ENCODE measurements at regions not wholly inside any gene's neighbourhood (a gene's known extent, or its start where the extent isn't known, plus 50 kb on each side); places are given as distances from the start of the nearest gene placed in this dataset.

DNA sequence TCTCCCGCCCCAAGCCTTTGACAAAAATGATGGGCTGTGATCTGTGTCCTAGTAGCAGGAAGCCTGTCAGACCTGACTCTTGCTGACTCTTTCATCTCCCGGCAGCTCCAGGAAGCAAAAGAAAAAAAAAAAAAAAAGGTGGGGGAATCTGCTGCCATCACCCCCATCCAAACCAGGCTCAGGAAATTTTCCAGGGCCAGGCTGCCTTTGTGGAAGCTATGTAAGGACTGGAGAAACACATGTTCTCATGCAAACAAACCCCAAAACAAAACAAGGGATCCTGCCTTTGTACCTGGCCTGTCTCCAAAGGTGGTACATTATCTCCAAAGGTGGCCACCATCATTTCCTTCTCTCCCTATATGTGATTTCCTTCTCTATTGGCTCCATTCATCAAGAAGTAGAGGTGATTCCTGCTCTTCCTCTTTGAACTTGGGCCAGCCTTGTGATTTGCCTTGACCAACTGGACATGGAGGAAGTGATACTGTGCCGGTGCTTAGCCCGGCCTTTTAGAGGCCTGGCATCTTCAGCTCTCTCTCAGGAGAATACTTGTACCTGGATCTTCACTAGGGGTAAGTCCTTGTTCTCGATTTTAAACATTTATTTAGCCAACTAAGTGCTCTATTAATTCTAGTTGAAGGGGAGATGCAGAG, 192.2 kb upstream of the SVIL start:
- TF ChIP-seq CTCF (IDR thresholded peaks at IDR 0.05; ENCODE audit: extremely low read depth in 1 of 2, insufficient read depth in 1 of 2, low read depth in 1 of 2, low read length in 2 of 2) (no peak), POLR2A (IDR thresholded peaks at IDR 0.05; ENCODE audit: low read depth, low read length) (no peak)

All from endothelial cell of umbilical vein (primary cell).